Colonic mucosa (tissue), 4 donors: ENCODE measurements at regions not wholly inside any gene's neighbourhood (a gene's known extent, or its start where the extent isn't known, plus 50 kb on each side); places are given as distances from the start of the nearest gene placed in this dataset.
"Not testable (repeated sequence)": the region's sequence is repeated elsewhere in the genome, so short reads cannot be mapped to it uniquely, and the experiment has no call there.

ENCODE experiments used
- DNase-seq: peaks from one replicate; pipeline ENCODE4 v3.0.0-alpha.2; 2020
- H3K27ac ChIP-seq: fragments of 200-600 bp; one replicate; pipeline ENCODE4 v1.8.0; 2021
- H3K27me3 ChIP-seq: fragments of 200-600 bp; one replicate; pipeline ENCODE4 v1.8.0; 2021
- H3K36me3 ChIP-seq: fragments of 200-600 bp; one replicate; pipeline ENCODE4 v1.8.0; 2021
- H3K4me1 ChIP-seq: fragments of 200-600 bp; one replicate; pipeline ENCODE4 v1.8.0; 2021; ENCODE audit warnings: mild to moderate bottlenecking
- H3K4me3 ChIP-seq: fragments of 200-600 bp; one replicate; pipeline ENCODE4 v1.8.0; 2021
- H3K9ac ChIP-seq, 2 donors: one replicate each; pipeline ENCODE4 v1.7.0; 2013; ENCODE audit warnings: control low read depth in 2 of 2, low read depth in 2 of 2, low read length in 2 of 2
- H3K9me3 ChIP-seq: fragments of 200-600 bp; one replicate; pipeline ENCODE4 v1.8.0; 2021
- intact Hi-C: fragments of 100-400 bp; cut with DNase I; formaldehyde crosslinking; loops from one replicate; pipeline ENCODE4 v1.14.1; 2022
- TF ChIP-seq, protein P1 (sequence below): fragments of 200-600 bp; IDR thresholded peaks from one replicate; pipeline ENCODE4 v1.8.0; 2022; ENCODE audit warnings: antibody characterized with exemption, mild to moderate bottlenecking
- donor health status: healthy.
- donor health status: DM: no; HTN: no; CAD: no.
- donor health status: DM: no; HTN: no; CAD: no.

DNA sequence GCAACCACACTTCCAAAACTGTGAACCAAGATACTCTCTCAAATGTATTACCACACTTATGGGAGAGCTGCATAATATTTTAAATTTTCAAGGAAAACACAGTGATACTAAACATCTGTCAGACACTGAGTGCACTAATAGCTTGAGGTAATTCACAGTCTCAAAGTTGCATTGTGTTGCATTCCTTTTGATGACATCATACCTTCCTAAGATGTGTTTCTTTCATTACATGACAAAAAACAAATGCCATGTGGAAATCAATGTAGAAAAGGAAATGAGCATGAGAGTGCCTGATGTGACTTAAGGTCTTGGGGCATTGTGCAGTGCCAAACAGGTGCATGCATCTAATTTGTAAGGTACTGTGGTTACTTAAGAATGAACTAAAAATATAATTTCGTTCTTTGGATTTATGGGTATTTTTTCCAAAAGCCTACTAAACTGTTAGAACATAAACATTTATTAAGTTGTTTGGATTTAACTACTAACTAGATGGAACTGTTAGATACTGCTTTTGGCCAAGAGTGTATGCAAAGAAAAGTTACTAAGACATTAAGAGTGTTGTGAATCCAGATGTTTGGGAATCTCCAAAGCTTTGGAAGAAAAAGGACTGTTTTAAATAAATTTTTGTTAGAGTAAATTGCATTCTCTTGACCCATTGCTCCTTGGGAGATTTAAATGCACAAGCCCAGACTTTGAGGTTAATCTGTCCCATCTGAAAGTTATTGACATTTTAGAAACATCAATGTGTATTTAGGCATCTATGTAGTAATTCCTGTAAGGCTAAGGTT lies 496.2 kb upstream of the SEMA3D start:
- Histone ChIP-seq H3K9ac (no peak overlapping the region), H3K4me1 (no peaks in the 10 kb centered on the region), H3K9me3 (no peaks in the 10 kb centered on the region), H3K36me3 (no peaks in the 10 kb centered on the region), H3K4me3 (no peak overlapping the region), H3K27ac (no peak overlapping the region), H3K27me3 (no peaks in the 10 kb centered on the region)
- no peak for DNase-seq
- TF ChIP-seq, protein P1, sequence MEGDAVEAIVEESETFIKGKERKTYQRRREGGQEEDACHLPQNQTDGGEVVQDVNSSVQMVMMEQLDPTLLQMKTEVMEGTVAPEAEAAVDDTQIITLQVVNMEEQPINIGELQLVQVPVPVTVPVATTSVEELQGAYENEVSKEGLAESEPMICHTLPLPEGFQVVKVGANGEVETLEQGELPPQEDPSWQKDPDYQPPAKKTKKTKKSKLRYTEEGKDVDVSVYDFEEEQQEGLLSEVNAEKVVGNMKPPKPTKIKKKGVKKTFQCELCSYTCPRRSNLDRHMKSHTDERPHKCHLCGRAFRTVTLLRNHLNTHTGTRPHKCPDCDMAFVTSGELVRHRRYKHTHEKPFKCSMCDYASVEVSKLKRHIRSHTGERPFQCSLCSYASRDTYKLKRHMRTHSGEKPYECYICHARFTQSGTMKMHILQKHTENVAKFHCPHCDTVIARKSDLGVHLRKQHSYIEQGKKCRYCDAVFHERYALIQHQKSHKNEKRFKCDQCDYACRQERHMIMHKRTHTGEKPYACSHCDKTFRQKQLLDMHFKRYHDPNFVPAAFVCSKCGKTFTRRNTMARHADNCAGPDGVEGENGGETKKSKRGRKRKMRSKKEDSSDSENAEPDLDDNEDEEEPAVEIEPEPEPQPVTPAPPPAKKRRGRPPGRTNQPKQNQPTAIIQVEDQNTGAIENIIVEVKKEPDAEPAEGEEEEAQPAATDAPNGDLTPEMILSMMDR, result no peak
- intact Hi-C loops, result no loop called here

DNA sequence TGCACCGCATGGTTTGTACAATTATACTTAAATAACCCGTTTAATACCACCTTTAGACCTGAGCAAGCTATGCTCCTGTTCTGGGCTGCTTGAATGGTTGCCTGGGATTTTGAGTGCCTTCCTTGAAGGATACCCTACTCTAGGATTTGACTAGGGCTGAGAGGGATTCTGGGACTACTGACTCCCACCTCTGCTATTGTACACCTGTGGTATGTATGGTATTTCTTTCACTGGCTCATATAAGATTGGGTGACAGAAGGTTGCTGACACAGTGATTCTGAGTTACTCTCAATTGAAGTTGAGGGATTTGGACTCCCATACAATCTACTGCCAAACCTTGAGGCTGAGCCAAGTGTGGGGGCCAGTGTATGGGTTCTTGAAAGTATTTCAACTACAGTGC lies 494.4 kb upstream of the SEMA3D start:
- H3K4me1 ChIP-seq, result no peaks in the 10 kb centered on the region
- no peak for DNase-seq
- no peak overlapping the region for H3K9ac ChIP-seq
- no peaks in the 10 kb centered on the region for H3K27me3 ChIP-seq
- no peaks in the 10 kb centered on the region for H3K9me3 ChIP-seq
- TF ChIP-seq, protein P1, result no peak
- no peaks in the 10 kb centered on the region for H3K36me3 ChIP-seq
- intact Hi-C loops, result no loop called here
- H3K27ac ChIP-seq, result no peak overlapping the region
- no peak overlapping the region for H3K4me3 ChIP-seq

DNA sequence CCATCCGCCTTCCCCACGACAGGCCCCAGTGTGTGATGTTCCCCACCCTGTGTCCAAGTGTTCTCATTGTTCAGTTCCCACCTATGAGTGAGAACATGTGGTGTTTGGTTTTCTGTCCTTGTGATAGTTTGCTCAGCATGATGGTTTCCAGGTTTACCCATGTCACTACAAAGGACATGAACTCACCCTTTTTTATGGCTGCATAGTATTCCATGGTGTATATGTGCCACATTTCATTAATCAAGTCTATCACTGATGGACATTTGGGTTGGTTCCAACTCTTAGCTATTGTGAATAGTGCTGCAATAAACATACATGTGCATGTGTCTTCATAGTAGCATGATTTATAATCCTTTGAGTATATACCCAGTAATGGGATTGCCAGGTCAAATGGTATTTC lies 488.2 kb upstream of the SEMA3D start:
- H3K4me1 ChIP-seq, H3K27ac ChIP-seq, H3K27me3 ChIP-seq, H3K4me3 ChIP-seq, H3K9ac ChIP-seq, DNase-seq, intact Hi-C loops, H3K36me3 ChIP-seq, H3K9me3 ChIP-seq: not testable (repeated sequence)

DNA sequence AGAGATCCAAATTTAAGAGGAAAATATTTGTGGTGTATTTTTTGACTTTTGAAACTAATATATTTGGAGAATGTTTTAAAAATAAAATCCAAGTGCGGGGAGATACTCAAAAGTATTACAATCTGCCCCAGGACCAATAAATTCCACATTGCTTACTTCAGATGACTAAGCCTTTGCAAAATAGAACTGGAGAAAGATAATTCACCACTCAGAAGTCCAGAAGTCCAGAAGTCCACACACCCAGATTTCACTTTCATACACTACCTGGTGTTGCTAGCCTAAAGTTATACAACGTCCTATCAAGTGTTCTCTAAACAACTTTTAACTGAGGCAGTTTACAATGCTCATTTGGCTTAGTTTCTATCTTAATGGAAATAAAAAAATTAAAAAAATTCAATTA lies 487.0 kb upstream of the SEMA3D start:
- TF ChIP-seq, protein P1, result no peak
- no peak for DNase-seq
- Histone ChIP-seq H3K9ac (no peak overlapping the region), H3K9me3 (no peaks in the 10 kb centered on the region), H3K27ac (no peak overlapping the region), H3K4me3 (no peak overlapping the region), H3K27me3 (no peaks in the 10 kb centered on the region), H3K4me1 (no peaks in the 10 kb centered on the region), H3K36me3 (no peaks in the 10 kb centered on the region)
- intact Hi-C loops, result no loop called here

DNA sequence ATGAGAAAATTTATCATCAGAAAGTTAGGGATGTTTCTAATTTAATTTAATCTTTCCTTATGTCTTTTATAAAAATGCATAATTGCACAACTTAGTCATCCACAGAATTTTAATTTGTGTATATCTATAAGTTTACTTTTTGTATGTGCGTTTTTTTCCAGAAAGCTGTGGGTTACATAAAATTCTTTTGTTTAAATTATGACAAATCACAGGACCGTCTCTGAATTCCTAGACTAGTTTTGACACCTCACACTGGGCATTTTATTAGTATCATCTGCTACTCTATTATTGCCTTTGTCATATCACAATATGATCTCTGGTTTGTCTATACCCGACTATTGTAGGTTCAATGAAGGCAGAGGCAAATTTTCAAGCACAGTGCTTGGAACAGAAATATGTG lies 482.4 kb upstream of the SEMA3D start:
- Histone ChIP-seq H3K27me3 (no peaks in the 10 kb centered on the region), H3K9ac (no peak overlapping the region), H3K27ac (no peak overlapping the region), H3K9me3 (no peaks in the 10 kb centered on the region), H3K4me3 (no peak overlapping the region), H3K4me1 (no peaks in the 10 kb centered on the region), H3K36me3 (no peaks in the 10 kb centered on the region)
- TF ChIP-seq, protein P1, result no peak
- intact Hi-C loops, result no loop called here
- DNase-seq, result no peak

DNA sequence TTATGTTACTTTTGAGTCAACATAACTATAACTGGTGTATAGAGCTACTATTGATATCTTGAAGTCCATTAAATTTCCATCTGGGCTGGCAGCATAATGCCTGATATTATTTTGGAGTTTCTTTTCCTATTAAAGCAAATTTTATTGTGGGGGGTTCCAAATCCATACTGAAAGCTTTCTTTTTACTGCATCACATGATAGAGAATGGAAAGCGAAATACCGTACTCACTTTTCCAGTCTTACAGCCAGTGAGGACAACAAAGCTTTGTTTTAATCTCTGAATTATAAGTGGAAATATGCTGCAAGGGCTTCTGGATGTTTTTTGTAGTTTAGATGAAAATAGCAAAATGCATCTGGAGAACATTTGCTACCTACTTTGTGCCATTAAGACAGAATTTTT lies 477.5 kb upstream of the SEMA3D start:
- no peak overlapping the region for H3K4me3 ChIP-seq
- H3K27me3 ChIP-seq, result no peaks in the 10 kb centered on the region
- H3K36me3 ChIP-seq, result no peaks in the 10 kb centered on the region
- H3K27ac ChIP-seq, result no peak overlapping the region
- H3K4me1 ChIP-seq, result no peaks in the 10 kb centered on the region
- DNase-seq, result no peak
- no peak overlapping the region for H3K9ac ChIP-seq
- TF ChIP-seq, protein P1, result no peak
- intact Hi-C loops, result no loop called here
- H3K9me3 ChIP-seq, result no peaks in the 10 kb centered on the region
